SK-N-SH treated with all-trans-retinoic acid at 6 μM for 48 hours (cell line): ENCODE measurements at regions not wholly inside any gene's neighbourhood (a gene's known extent, or its start where the extent isn't known, plus 50 kb on each side); places are given as distances from the start of the nearest gene placed in this dataset.

Source experiments
- CSDC2 ChIP-seq: fragments of 250-450 bp; sonication (Bioruptor Pico); IDR thresholded peaks from 2 replicates; pipeline ENCODE4 v1.5.0; 2020; ENCODE audit warnings: mild to moderate bottlenecking, moderate library complexity
- GLIS3 ChIP-seq: fragments of 250-450 bp; sonication (Bioruptor Pico); IDR thresholded peaks from 2 replicates; pipeline ENCODE4 v1.5.0; 2020; ENCODE audit warnings: mild to moderate bottlenecking, moderate library complexity
- ISL1 ChIP-seq: fragments of 250-450 bp; sonication (Bioruptor Pico); IDR thresholded peaks from 2 replicates; pipeline ENCODE4 v2.1.2; 2022; ENCODE audit warnings: mild to moderate bottlenecking, moderate library complexity
- PATZ1 ChIP-seq: fragments of 250-450 bp; sonication (Bioruptor Pico); IDR thresholded peaks from 2 replicates; pipeline ENCODE4 v1.8.0; 2020; ENCODE audit warnings: mild to moderate bottlenecking, moderate library complexity, borderline replicate concordance
- SNAI2 ChIP-seq: fragments of 250-450 bp; sonication (Bioruptor Pico); IDR thresholded peaks from 2 replicates; pipeline ENCODE4 v1.5.0; 2020; ENCODE audit warnings: mild to moderate bottlenecking, moderate library complexity
- TOX ChIP-seq: fragments of 250-450 bp; sonication (Bioruptor Pico); IDR thresholded peaks from 2 replicates; pipeline ENCODE4 v1.8.0; 2021; ENCODE audit warnings: mild to moderate bottlenecking, moderate library complexity, borderline replicate concordance
- ZC3H10 ChIP-seq: fragments of 250-450 bp; sonication (Bioruptor Pico); IDR thresholded peaks from 2 replicates; pipeline ENCODE4 v1.5.1; 2021; ENCODE audit warnings: mild to moderate bottlenecking, moderate library complexity
- ZFP3 ChIP-seq: fragments of 250-450 bp; sonication (Bioruptor Pico); IDR thresholded peaks from 2 replicates; pipeline ENCODE4 v1.5.0; 2020; ENCODE audit warnings: mild to moderate bottlenecking, moderate library complexity
- ZFP30 ChIP-seq: fragments of 450-650 bp; formaldehyde crosslinking; IDR thresholded peaks from 2 replicates; pipeline ENCODE4 v1.5.0; 2022; ENCODE audit warnings: mild to moderate bottlenecking, moderate library complexity
- ZNF8 ChIP-seq: fragments of 450-650 bp; formaldehyde crosslinking; IDR thresholded peaks from 2 replicates; pipeline ENCODE4 v1.5.0; 2020; ENCODE audit warnings: mild to moderate bottlenecking, moderate library complexity

DNA sequence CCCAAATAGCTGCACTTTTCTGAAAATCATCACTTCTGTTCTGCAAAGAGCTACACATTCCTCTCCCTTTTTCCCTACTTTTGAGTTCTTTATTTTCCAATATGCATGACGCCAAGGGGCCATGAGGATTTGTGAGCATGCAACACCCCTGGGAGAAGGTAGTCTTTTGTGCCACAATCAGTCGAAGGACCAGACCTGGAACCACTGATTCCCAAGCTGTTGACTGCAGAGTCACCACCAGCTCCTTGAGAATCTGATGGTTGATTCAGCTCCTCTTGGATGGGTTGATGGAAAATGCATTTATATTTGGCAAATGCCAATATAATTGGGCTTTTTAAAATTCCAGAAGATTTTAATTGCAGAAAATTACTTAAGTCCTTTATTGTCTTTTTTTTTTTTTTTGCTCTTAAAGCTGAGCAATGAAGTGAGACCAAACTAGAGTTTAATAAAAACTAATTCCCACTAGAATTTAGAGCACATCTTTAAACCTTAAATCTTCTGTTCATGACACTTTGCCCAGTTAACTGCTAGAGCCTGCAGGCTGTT is 554.1 kb downstream of the TNS3 start:
- no peak for TF ChIP-seq ZC3H10 (CRISPR knock-in tag)
- no peak for TF ChIP-seq GLIS3 (CRISPR knock-in tag)
- no peak for TF ChIP-seq PATZ1 (CRISPR knock-in tag)
- no peak for TF ChIP-seq CSDC2 (CRISPR knock-in tag)
- TF ChIP-seq SNAI2 (CRISPR knock-in tag) = no peak
- no peak for TF ChIP-seq ISL1 (CRISPR knock-in tag)
- no peak for TF ChIP-seq ZFP30 (CRISPR knock-in tag)
- TF ChIP-seq ZFP3 (CRISPR knock-in tag) = no peak
- no peak for TF ChIP-seq ZNF8
- TF ChIP-seq TOX = no peak
